ENCODE measurements at regions not wholly inside any gene's neighbourhood (a gene's known extent, or its start where the extent isn't known, plus 50 kb on each side); places are given as distances from the start of the nearest gene placed in this dataset.

GRCh38 chr3:153394017-153394416, 232.0 kb downstream of the RAP2B start:
- no peak overlapping the region for H3K9ac ChIP-seq (ENCODE audit: insufficient read depth, low read length)
- no peaks in the 10 kb centered on the region for H3K9me3 ChIP-seq (ENCODE audit: control insufficient read depth, insufficient read depth, low read depth, low read length)
- no peak overlapping the region for H3K4me3 ChIP-seq (replicated peaks in 1 of 4; ENCODE audit: control extremely low read depth in 1 of 4, insufficient read depth in 1 of 4, low read depth in 3 of 4, low read length in 4 of 4)
- no peak for DNase-seq (ENCODE audit: low read depth in 2 of 2)
- no peak overlapping the region for H2AFZ ChIP-seq (ENCODE audit: low read length)
- no peaks in the 10 kb centered on the region for H3K79me2 ChIP-seq (ENCODE audit: control insufficient read depth, insufficient read depth, low read length)
- no peaks in the 10 kb centered on the region for H4K20me1 ChIP-seq (ENCODE audit: control insufficient read depth, extremely low read depth, insufficient read depth, low read length)
- no peak overlapping the region for H3K4me2 ChIP-seq (ENCODE audit: extremely low read depth, insufficient read depth, low read length)
- no peak for TF ChIP-seq EZH2 (IDR thresholded peaks at IDR 0.05; ENCODE audit: low read length, missing control alignments)
- TF ChIP-seq CTCF (conservative IDR thresholded peaks at IDR 0.05 in 1 of 2, IDR thresholded peaks at IDR 0.05 in 1 of 2; ENCODE audit: low read depth in 1 of 2, low read length in 2 of 2) = no peak
- no peak overlapping the region for H3K27ac ChIP-seq (ENCODE audit: insufficient read depth, low read length)
- no peaks in the 10 kb centered on the region for H3K27me3 ChIP-seq (ENCODE audit: control insufficient read depth, insufficient read depth, low read length)
- no peaks in the 10 kb centered on the region for H3K36me3 ChIP-seq (ENCODE audit: control insufficient read depth, insufficient read depth, low read length)
- peaks cover under 1% of the 10 kb centered on the region for H3K4me1 ChIP-seq (ENCODE audit: control insufficient read depth, extremely low read depth, insufficient read depth, low read length)

- TF ChIP-seq EZH2 (IDR thresholded peaks at IDR 0.05; ENCODE audit: low read length, missing control alignments) = no peak
- no peak for TF ChIP-seq CTCF (conservative IDR thresholded peaks at IDR 0.05 in 1 of 2, IDR thresholded peaks at IDR 0.05 in 1 of 2; ENCODE audit: low read depth in 1 of 2, low read length in 2 of 2)
- no peak overlapping the region for H3K4me2 ChIP-seq (ENCODE audit: extremely low read depth, insufficient read depth, low read length)
Measured at GRCh38 chr3:153396581-153396980, 234.6 kb downstream of the RAP2B start.

GRCh38 chr3:153397794-153398193, 235.8 kb downstream of the RAP2B start:
- H3K36me3 ChIP-seq (ENCODE audit: control insufficient read depth, insufficient read depth, low read length) = no peaks in the 10 kb centered on the region
- no peak for TF ChIP-seq EZH2 (IDR thresholded peaks at IDR 0.05; ENCODE audit: low read length, missing control alignments)
- TF ChIP-seq CTCF (conservative IDR thresholded peaks at IDR 0.05 in 1 of 2, IDR thresholded peaks at IDR 0.05 in 1 of 2; ENCODE audit: low read depth in 1 of 2, low read length in 2 of 2) = no peak
- peaks cover 2% of the 10 kb centered on the region for H3K4me1 ChIP-seq (ENCODE audit: control insufficient read depth, extremely low read depth, insufficient read depth, low read length)
- H3K79me2 ChIP-seq (ENCODE audit: control insufficient read depth, insufficient read depth, low read length) = no peaks in the 10 kb centered on the region
- H2AFZ ChIP-seq (ENCODE audit: low read length) = no peak overlapping the region
- H3K27ac ChIP-seq (ENCODE audit: insufficient read depth, low read length) = no peak overlapping the region
- no peak overlapping the region for H3K9ac ChIP-seq (ENCODE audit: insufficient read depth, low read length)
- H3K4me3 ChIP-seq (replicated peaks in 1 of 4; ENCODE audit: control extremely low read depth in 1 of 4, insufficient read depth in 1 of 4, low read depth in 3 of 4, low read length in 4 of 4) = no peak overlapping the region
- H3K27me3 ChIP-seq (ENCODE audit: control insufficient read depth, insufficient read depth, low read length) = no peaks in the 10 kb centered on the region
- no peaks in the 10 kb centered on the region for H3K9me3 ChIP-seq (ENCODE audit: control insufficient read depth, insufficient read depth, low read depth, low read length)
- DNase-seq (ENCODE audit: low read depth in 2 of 2) = no peak
- no peak overlapping the region for H3K4me2 ChIP-seq (ENCODE audit: extremely low read depth, insufficient read depth, low read length)
- H4K20me1 ChIP-seq (ENCODE audit: control insufficient read depth, extremely low read depth, insufficient read depth, low read length) = no peaks in the 10 kb centered on the region

More at GRCh38 chr3:153396581-153396980, 234.6 kb downstream of the RAP2B start:
- H3K27me3 ChIP-seq (ENCODE audit: control insufficient read depth, insufficient read depth, low read length) = no peaks in the 10 kb centered on the region
- H3K79me2 ChIP-seq (ENCODE audit: control insufficient read depth, insufficient read depth, low read length) = no peaks in the 10 kb centered on the region
- no peak overlapping the region for H2AFZ ChIP-seq (ENCODE audit: low read length)
- no peak overlapping the region for H3K4me3 ChIP-seq (replicated peaks in 1 of 4; ENCODE audit: control extremely low read depth in 1 of 4, insufficient read depth in 1 of 4, low read depth in 3 of 4, low read length in 4 of 4)
- no peak overlapping the region for H3K27ac ChIP-seq (ENCODE audit: insufficient read depth, low read length)
- no peak for DNase-seq (ENCODE audit: low read depth in 2 of 2)
- H3K9ac ChIP-seq (ENCODE audit: insufficient read depth, low read length) = no peak overlapping the region
- peaks cover 2% of the 10 kb centered on the region for H3K4me1 ChIP-seq (ENCODE audit: control insufficient read depth, extremely low read depth, insufficient read depth, low read length)
- H4K20me1 ChIP-seq (ENCODE audit: control insufficient read depth, extremely low read depth, insufficient read depth, low read length) = no peaks in the 10 kb centered on the region
- no peaks in the 10 kb centered on the region for H3K36me3 ChIP-seq (ENCODE audit: control insufficient read depth, insufficient read depth, low read length)
- H3K9me3 ChIP-seq (ENCODE audit: control insufficient read depth, insufficient read depth, low read depth, low read length) = no peaks in the 10 kb centered on the region

Data from fibroblast of lung (primary cell).